GM23338 (cell line): ENCODE measurements at regions not wholly inside any gene's neighbourhood (a gene's known extent, or its start where the extent isn't known, plus 50 kb on each side); places are given as distances from the start of the nearest gene placed in this dataset.
A peak's percentile ranks its signal among the peaks of the same experiment; 100 is the strongest.

Experiments used
- ATAC-seq: fragments of 200-7000 bp; cut with Tn5 transposase; 3 replicates; pipeline ENCODE4 v1.9.1; 2020
- DNase-seq: peaks from one replicate; pipeline ENCODE4 v3.0.0-alpha.2; 2015; ENCODE audit warnings: low spot score
- H2AFZ ChIP-seq: fragments of 200-600 bp; sonication (generic); 2 replicates; pipeline ENCODE4 v1.8.0; 2016; ENCODE audit warnings: antibody characterized with exemption, mild to moderate bottlenecking, moderate library complexity
- H3F3A ChIP-seq: fragments of 200-600 bp; sonication (generic); replicated peaks from 2 replicates; pipeline ENCODE4 v1.8.0; 2017; ENCODE audit warnings: antibody characterized with exemption, mixed run types, low read depth
- H3K27ac ChIP-seq: fragments of 200-600 bp; sonication (generic); 2 replicates; pipeline ENCODE4 v1.6.1; 2016; ENCODE audit warnings: low read depth
- H3K27me3 ChIP-seq: fragments of 200-600 bp; sonication (generic); 2 replicates; pipeline ENCODE4 v1.8.0; 2016; ENCODE audit warnings: mild to moderate bottlenecking, mixed run types, moderate library complexity; ENCODE audit not compliant: insufficient read depth
- H3K36me3 ChIP-seq: fragments of 200-600 bp; sonication (generic); 2 replicates; pipeline ENCODE4 v1.8.0; 2016; ENCODE audit warnings: mild to moderate bottlenecking; ENCODE audit not compliant: insufficient read depth
- H3K4me1 ChIP-seq: fragments of 200-600 bp; sonication (generic); 2 replicates; pipeline ENCODE4 v1.8.0; 2016; ENCODE audit warnings: mild to moderate bottlenecking, moderate library complexity; ENCODE audit not compliant: insufficient read depth
- H3K4me2 ChIP-seq: fragments of 200-600 bp; sonication (generic); 2 replicates; pipeline ENCODE4 v1.7.1; 2017; ENCODE audit warnings: mixed run types
- H3K4me3 ChIP-seq: fragments of 200-600 bp; sonication (generic); 2 replicates; pipeline ENCODE4 v1.6.1; 2016; ENCODE audit warnings: mixed run types
- H3K79me2 ChIP-seq: fragments of 200-600 bp; sonication (generic); replicated peaks from 2 replicates; pipeline ENCODE4 v1.8.0; 2017; ENCODE audit warnings: mild to moderate bottlenecking; ENCODE audit not compliant: insufficient read depth
- H3K9me2 ChIP-seq: fragments of 200-600 bp; sonication (generic); 2 replicates; pipeline ENCODE4 v1.8.0; 2017; ENCODE audit not compliant: insufficient read depth
- H4K20me1 ChIP-seq: fragments of 200-600 bp; sonication (generic); replicated peaks from 2 replicates; pipeline ENCODE4 v1.8.0; 2017; ENCODE audit warnings: mild to moderate bottlenecking; ENCODE audit not compliant: insufficient read depth
- H3K27ac Mint-ChIP-seq: 2 replicates; pipeline ENCODE4 v1.8.0; 2020; ENCODE audit warnings: inconsistent platforms, mild to moderate bottlenecking, moderate library complexity, mixed read lengths
- H3K27me3 Mint-ChIP-seq: 3 replicates; pipeline ENCODE4 v1.8.0; 2022; ENCODE audit warnings: low read depth, mild to moderate bottlenecking, moderate library complexity, mixed read lengths, inconsistent platforms; ENCODE audit not compliant: insufficient read depth, poor library complexity
- H3K36me3 Mint-ChIP-seq: 3 replicates; pipeline ENCODE4 v1.8.0; 2021; ENCODE audit warnings: low read depth, mild to moderate bottlenecking, inconsistent platforms, moderate library complexity, mixed read lengths
- H3K4me1 Mint-ChIP-seq: 3 replicates; pipeline ENCODE4 v1.8.0; 2020; ENCODE audit warnings: mild to moderate bottlenecking, inconsistent platforms, mixed read lengths
- H3K4me3 Mint-ChIP-seq: 3 replicates; pipeline ENCODE4 v1.8.0; 2021; ENCODE audit warnings: moderate library complexity, mild to moderate bottlenecking, inconsistent platforms, mixed read lengths
- H3K9me3 Mint-ChIP-seq: 3 replicates; pipeline ENCODE4 v1.8.0; 2020; ENCODE audit warnings: moderate library complexity, mild to moderate bottlenecking, inconsistent platforms, mixed read lengths
- EZH2 ChIP-seq: fragments of 200-600 bp; sonication (generic); IDR thresholded peaks from one replicate; pipeline ENCODE4 v1.8.0; 2017; ENCODE audit warnings: antibody characterized with exemption, mild to moderate bottlenecking, low read depth; ENCODE audit not compliant: unreplicated experiment
- JUNB ChIP-seq: IDR thresholded peaks from one replicate; pipeline ENCODE4 v1.6.1; 2016; ENCODE audit warnings: antibody characterized with exemption; ENCODE audit not compliant: unreplicated experiment
- NANOG ChIP-seq: IDR thresholded peaks from 2 replicates; pipeline ENCODE4 v1.6.1; 2016; ENCODE audit warnings: antibody characterized with exemption, borderline replicate concordance
- POLR2AphosphoS5 ChIP-seq: IDR thresholded peaks from 2 replicates; pipeline ENCODE4 v1.6.1; 2016; ENCODE audit warnings: antibody characterized with exemption, low read depth
- STAT1 ChIP-seq: IDR thresholded peaks from one replicate; pipeline ENCODE4 v1.6.1; 2016; ENCODE audit warnings: antibody characterized with exemption; ENCODE audit not compliant: unreplicated experiment
- ZNF331 ChIP-seq: fragments of 250-450 bp; sonication (Bioruptor Pico); IDR thresholded peaks from 2 replicates; pipeline ENCODE4 v1.5.0; 2020; ENCODE audit warnings: low read depth, mild to moderate bottlenecking, moderate library complexity
- TF ChIP-seq, protein P1 (sequence below): fragments of 250-450 bp; sonication (Bioruptor Pico); IDR thresholded peaks from 2 replicates; pipeline ENCODE4 v1.5.0; 2020; ENCODE audit warnings: mild to moderate bottlenecking, moderate library complexity
- TF ChIP-seq, protein P2 (sequence below): IDR thresholded peaks from 2 replicates; pipeline ENCODE4 v1.6.1; 2016; ENCODE audit warnings: antibody characterized with exemption

DNA sequence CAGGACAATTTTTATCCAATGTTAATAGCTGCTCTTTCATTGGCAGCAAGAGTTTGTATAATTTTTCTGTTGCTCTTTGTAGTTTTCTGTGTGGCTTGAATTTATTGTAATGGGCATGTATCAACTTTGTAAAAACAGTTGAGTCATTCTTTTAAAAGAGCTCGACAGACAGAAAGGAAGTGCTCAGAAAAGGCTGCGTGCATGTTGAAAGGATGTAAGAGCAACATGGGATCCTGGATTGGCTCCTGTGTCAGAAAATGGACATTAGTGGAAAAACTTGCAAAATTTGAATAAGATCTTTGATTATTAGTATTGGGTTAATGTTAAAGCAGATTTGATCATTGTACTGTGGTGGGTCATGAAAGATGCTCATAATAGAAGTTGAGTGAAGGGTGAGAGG, 93.3 kb upstream of the CDC42EP3 start (continued):
- TF ChIP-seq, protein P1, sequence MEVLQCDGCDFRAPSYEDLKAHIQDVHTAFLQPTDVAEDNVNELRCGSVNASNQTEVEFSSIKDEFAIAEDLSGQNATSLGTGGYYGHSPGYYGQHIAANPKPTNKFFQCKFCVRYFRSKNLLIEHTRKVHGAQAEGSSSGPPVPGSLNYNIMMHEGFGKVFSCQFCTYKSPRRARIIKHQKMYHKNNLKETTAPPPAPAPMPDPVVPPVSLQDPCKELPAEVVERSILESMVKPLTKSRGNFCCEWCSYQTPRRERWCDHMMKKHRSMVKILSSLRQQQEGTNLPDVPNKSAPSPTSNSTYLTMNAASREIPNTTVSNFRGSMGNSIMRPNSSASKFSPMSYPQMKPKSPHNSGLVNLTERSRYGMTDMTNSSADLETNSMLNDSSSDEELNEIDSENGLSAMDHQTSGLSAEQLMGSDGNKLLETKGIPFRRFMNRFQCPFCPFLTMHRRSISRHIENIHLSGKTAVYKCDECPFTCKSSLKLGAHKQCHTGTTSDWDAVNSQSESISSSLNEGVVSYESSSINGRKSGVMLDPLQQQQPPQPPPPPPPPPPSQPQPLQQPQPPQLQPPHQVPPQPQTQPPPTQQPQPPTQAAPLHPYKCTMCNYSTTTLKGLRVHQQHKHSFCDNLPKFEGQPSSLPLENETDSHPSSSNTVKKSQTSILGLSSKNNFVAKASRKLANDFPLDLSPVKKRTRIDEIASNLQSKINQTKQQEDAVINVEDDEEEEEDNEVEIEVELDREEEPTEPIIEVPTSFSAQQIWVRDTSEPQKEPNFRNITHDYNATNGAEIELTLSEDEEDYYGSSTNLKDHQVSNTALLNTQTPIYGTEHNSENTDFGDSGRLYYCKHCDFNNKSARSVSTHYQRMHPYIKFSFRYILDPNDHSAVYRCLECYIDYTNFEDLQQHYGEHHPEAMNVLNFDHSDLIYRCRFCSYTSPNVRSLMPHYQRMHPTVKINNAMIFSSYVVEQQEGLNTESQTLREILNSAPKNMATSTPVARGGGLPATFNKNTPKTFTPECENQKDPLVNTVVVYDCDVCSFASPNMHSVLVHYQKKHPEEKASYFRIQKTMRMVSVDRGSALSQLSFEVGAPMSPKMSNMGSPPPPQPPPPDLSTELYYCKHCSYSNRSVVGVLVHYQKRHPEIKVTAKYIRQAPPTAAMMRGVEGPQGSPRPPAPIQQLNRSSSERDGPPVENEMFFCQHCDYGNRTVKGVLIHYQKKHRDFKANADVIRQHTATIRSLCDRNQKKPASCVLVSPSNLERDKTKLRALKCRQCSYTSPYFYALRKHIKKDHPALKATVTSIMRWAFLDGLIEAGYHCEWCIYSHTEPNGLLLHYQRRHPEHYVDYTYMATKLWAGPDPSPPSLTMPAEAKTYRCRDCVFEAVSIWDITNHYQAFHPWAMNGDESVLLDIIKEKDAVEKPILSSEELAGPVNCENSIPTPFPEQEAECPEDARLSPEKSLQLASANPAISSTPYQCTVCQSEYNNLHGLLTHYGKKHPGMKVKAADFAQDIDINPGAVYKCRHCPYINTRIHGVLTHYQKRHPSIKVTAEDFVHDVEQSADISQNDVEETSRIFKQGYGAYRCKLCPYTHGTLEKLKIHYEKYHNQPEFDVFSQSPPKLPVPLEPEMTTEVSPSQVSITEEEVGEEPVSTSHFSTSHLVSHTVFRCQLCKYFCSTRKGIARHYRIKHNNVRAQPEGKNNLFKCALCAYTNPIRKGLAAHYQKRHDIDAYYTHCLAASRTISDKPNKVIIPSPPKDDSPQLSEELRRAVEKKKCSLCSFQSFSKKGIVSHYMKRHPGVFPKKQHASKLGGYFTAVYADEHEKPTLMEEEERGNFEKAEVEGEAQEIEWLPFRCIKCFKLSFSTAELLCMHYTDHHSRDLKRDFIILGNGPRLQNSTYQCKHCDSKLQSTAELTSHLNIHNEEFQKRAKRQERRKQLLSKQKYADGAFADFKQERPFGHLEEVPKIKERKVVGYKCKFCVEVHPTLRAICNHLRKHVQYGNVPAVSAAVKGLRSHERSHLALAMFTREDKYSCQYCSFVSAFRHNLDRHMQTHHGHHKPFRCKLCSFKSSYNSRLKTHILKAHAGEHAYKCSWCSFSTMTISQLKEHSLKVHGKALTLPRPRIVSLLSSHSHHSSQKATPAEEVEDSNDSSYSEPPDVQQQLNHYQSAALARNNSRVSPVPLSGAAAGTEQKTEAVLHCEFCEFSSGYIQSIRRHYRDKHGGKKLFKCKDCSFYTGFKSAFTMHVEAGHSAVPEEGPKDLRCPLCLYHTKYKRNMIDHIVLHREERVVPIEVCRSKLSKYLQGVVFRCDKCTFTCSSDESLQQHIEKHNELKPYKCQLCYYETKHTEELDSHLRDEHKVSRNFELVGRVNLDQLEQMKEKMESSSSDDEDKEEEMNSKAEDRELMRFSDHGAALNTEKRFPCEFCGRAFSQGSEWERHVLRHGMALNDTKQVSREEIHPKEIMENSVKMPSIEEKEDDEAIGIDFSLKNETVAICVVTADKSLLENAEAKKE (CRISPR knock-in tag) = no peak
- TF ChIP-seq ZNF331 (CRISPR knock-in tag) (no peak), POLR2AphosphoS5 (no peak), NANOG (no peak), STAT1 (no peak), EZH2 (no peak)
- TF ChIP-seq, protein P2, sequence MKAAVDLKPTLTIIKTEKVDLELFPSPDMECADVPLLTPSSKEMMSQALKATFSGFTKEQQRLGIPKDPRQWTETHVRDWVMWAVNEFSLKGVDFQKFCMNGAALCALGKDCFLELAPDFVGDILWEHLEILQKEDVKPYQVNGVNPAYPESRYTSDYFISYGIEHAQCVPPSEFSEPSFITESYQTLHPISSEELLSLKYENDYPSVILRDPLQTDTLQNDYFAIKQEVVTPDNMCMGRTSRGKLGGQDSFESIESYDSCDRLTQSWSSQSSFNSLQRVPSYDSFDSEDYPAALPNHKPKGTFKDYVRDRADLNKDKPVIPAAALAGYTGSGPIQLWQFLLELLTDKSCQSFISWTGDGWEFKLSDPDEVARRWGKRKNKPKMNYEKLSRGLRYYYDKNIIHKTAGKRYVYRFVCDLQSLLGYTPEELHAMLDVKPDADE = no peak

DNA sequence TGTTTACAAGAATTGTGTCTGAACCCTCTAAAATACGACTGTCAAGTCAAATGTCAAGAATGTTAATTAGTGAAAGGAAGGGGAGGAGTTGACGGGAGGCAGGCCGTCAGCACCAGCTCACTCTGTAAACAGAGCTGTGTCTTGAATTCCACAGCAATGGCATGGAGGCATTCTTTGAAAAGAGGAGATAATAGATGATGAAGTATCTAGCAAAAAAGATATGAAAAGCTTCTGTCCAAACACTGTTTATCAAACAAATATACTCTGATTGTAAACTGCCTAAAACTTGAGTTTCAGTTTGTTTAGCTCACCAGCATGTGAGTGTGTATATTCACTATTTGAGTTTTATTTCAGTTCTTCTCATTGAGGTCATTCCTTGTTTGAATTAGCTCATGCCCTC, 94.7 kb upstream of the CDC42EP3 start:
- peak; percentile 32 for DNase-seq
- Histone ChIP-seq H3K27me3 (no peaks in the 10 kb centered on the region), H4K20me1 (no peaks in the 10 kb centered on the region), H2AFZ (no peak overlapping the region), H3K4me1 (no peaks in the 10 kb centered on the region), H3K9me2 (no peaks in the 10 kb centered on the region), H3K4me3 (no peak overlapping the region), H3F3A (no peaks in the 10 kb centered on the region), H3K27ac (no peak overlapping the region), H3K79me2 (no peaks in the 10 kb centered on the region), H3K4me2 (no peak overlapping the region), H3K36me3 (no peaks in the 10 kb centered on the region)
- Mint-ChIP-seq H3K9me3 (peaks cover 2% of the 10 kb centered on the region; the same call in 1 of the 3 replicates), H3K27me3 (peaks cover 2% of the 10 kb centered on the region), H3K27ac (no peak overlapping the region), H3K36me3 (no peaks in the 10 kb centered on the region), H3K4me3 (no peak overlapping the region), H3K4me1 (peaks cover 6% of the 10 kb centered on the region; the same call in 2 of the 3 replicates)
- peak; percentile 71 for ATAC-seq
- TF ChIP-seq, protein P2 = no peak
- TF ChIP-seq NANOG = no peak
- no peak for TF ChIP-seq JUNB
- TF ChIP-seq, protein P1 (CRISPR knock-in tag) = no peak
